ENCODE measurements at regions not wholly inside any gene's neighbourhood (a gene's known extent, or its start where the extent isn't known, plus 50 kb on each side); places are given as distances from the start of the nearest gene placed in this dataset.

DNA sequence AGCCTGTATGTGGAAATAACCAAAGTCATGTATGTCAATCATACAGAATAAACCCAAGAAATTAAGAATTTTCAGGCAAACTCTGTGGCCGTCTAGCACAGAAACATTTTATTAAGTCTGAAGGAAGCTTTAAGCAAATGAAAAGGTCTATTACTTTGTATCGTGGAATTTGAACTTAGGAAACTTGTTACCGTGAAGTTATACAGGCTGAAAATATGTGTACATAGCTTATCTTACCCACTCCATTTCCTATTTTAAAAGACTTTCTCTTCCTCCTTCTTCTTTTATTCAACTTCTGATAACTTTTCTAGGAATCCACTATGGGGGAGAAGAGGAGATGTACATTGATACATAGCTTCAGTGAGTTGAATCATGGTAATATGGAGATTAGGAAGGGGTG lies 108.3 kb downstream of the AGTR2 start:
- Mint-ChIP-seq H3K4me3 (ENCODE audit: unreplicated experiment) (no peak overlapping the region), H3K9me3 (ENCODE audit: unreplicated experiment) (no peaks in the 10 kb centered on the region), H3K27me3 (ENCODE audit: unreplicated experiment) (no peaks in the 10 kb centered on the region), H3K27ac (ENCODE audit: unreplicated experiment) (no peak overlapping the region), H3K36me3 (ENCODE audit: unreplicated experiment) (no peaks in the 10 kb centered on the region), H3K4me1 (ENCODE audit: unreplicated experiment) (peaks cover 17% of the 10 kb centered on the region)
- no peak for TF ChIP-seq CTCF (IDR thresholded peaks at IDR 0.05)
- DNase-seq (ENCODE audit: extremely low spot score, unreplicated experiment), result no peak

- DNase-seq (ENCODE audit: extremely low spot score, unreplicated experiment), result no peak
- H3K27me3 Mint-ChIP-seq (ENCODE audit: unreplicated experiment), result no peaks in the 10 kb centered on the region
- H3K27ac Mint-ChIP-seq (ENCODE audit: unreplicated experiment), result no peak overlapping the region
- H3K4me3 Mint-ChIP-seq (ENCODE audit: unreplicated experiment), result no peak overlapping the region
- no peak for TF ChIP-seq CTCF (IDR thresholded peaks at IDR 0.05)
- H3K9me3 Mint-ChIP-seq (ENCODE audit: unreplicated experiment), result no peaks in the 10 kb centered on the region
- H3K4me1 Mint-ChIP-seq (ENCODE audit: unreplicated experiment), result peaks cover 14% of the 10 kb centered on the region
- no peaks in the 10 kb centered on the region for H3K36me3 Mint-ChIP-seq (ENCODE audit: unreplicated experiment)
These were observed 110.6 kb downstream of the AGTR2 start for GRCh38 chrX:116281106-116281505.

DNA sequence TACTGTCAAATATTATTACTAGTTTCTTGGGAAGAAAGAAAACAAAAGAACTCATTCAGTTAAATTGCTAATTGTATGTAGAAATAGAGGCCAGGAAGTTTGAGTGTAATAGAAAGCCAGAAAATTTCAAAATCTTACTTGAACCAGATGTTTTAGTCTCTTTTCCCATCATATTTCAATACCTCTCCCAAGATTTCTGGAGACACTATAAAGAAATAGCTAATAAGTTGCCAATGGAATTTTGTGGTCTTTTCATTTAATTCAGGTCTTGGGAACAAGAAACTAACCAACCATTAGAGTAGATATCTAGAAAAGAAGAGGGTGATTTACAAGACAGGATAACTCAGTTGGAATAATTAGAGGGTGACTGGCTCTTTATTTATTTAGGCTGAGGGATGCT lies 112.2 kb downstream of the AGTR2 start:
- Mint-ChIP-seq H3K4me1 (ENCODE audit: unreplicated experiment) (no peaks in the 10 kb centered on the region), H3K27me3 (ENCODE audit: unreplicated experiment) (no peaks in the 10 kb centered on the region), H3K36me3 (ENCODE audit: unreplicated experiment) (no peaks in the 10 kb centered on the region), H3K9me3 (ENCODE audit: unreplicated experiment) (no peaks in the 10 kb centered on the region), H3K27ac (ENCODE audit: unreplicated experiment) (no peak overlapping the region), H3K4me3 (ENCODE audit: unreplicated experiment) (no peak overlapping the region)
- DNase-seq (ENCODE audit: extremely low spot score, unreplicated experiment), result no peak
- TF ChIP-seq CTCF (IDR thresholded peaks at IDR 0.05), result no peak

GRCh38 chrX:116284400-116284799 lies 113.9 kb downstream of the AGTR2 start:
- Mint-ChIP-seq H3K4me3 (ENCODE audit: unreplicated experiment) (no peak overlapping the region), H3K36me3 (ENCODE audit: unreplicated experiment) (no peaks in the 10 kb centered on the region), H3K27me3 (ENCODE audit: unreplicated experiment) (peaks cover 4% of the 10 kb centered on the region), H3K9me3 (ENCODE audit: unreplicated experiment) (no peaks in the 10 kb centered on the region), H3K4me1 (ENCODE audit: unreplicated experiment) (no peaks in the 10 kb centered on the region), H3K27ac (ENCODE audit: unreplicated experiment) (no peak overlapping the region)
- no peak for DNase-seq (ENCODE audit: extremely low spot score, unreplicated experiment)
- TF ChIP-seq CTCF (IDR thresholded peaks at IDR 0.05), result no peak

DNA sequence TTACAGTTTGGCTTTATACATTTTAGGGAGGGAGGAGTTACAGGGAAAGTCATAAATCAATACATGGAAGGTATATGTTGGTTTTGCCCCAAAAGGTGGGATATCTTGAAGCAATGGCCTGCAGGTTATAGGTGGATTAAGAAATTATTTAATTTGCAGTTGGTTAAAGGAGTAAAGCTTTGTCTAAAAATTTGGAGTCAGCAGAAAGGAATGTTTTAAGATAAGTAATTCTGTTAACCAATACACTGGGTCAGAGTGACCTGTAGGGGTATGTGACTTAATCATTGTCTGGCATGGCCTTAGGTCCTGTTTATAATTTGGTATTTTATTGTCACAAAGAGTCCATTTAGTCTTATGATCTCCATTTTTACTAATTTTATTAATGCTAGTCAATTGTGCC lies 115.0 kb downstream of the AGTR2 start:
- Mint-ChIP-seq H3K36me3 (ENCODE audit: unreplicated experiment) (no peaks in the 10 kb centered on the region), H3K27ac (ENCODE audit: unreplicated experiment) (no peak overlapping the region), H3K4me3 (ENCODE audit: unreplicated experiment) (no peak overlapping the region), H3K4me1 (ENCODE audit: unreplicated experiment) (no peaks in the 10 kb centered on the region), H3K27me3 (ENCODE audit: unreplicated experiment) (peaks cover 4% of the 10 kb centered on the region), H3K9me3 (ENCODE audit: unreplicated experiment) (no peaks in the 10 kb centered on the region)
- no peak for TF ChIP-seq CTCF (IDR thresholded peaks at IDR 0.05)
- DNase-seq (ENCODE audit: extremely low spot score, unreplicated experiment), result no peak
